NCI-H446 (cell line): ENCODE measurements at regions not wholly inside any gene's neighbourhood (a gene's known extent, or its start where the extent isn't known, plus 50 kb on each side); places are given as distances from the start of the nearest gene placed in this dataset.

Experiments used
- DNase-seq, 2 experiments: peaks; one replicate each; lab custom pipeline; 2025; lab: John Stamatoyannopoulos, UW

DNA sequence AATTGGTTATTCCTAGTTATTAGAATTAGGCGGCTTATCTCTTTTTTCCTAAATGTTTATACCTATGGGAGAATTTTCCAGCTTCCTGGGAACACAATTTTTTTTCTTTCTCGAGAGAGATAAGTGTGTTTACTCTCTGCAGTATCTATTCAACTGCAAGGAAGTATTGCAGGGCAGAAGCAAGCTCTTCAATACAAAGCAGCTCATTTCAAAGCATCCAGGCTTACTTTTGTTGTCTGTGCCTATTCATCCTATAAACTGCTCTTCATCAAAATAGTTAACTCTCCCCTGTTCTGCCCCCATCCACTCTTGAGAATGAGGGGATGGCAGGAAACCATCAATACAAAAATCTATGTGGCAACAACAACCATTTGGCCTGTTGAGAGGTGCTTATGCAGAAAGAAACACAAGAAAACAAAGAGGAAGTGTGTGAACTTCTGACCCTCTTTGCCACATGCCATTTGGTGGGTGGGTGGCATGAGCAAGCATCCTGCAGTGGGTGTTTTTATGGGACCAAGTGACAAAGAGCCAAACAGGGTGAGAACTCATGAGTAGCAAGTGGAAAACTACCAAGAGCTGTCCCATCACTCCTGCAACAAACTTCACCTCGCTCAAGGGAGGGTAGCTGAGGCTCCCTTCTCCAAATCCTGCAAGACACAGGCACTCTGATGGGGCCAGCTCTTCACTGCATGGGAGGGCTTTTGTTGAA lies 50.6 kb upstream of the MRPS6 start:
- no peak for DNase-seq

DNA sequence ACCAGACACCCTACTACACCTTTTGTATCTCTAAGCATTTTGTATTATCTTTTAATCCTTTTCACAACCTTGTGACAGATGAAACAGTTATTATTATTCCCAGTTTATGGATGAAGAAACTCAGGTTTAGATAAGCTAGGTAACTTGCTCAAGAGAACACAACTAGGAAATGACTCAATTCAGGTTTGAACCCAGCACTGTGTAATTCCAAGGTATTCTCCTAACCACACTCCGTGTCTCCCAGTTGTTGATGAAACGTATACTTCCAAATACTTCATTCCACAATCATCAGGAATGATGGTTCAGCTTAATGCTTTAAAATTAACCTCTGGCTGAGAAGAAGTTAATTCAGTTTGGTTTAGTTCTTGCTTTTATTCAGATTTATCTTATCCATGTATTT lies 51.7 kb upstream of the MRPS6 start:
- DNase-seq, result no peak

DNA sequence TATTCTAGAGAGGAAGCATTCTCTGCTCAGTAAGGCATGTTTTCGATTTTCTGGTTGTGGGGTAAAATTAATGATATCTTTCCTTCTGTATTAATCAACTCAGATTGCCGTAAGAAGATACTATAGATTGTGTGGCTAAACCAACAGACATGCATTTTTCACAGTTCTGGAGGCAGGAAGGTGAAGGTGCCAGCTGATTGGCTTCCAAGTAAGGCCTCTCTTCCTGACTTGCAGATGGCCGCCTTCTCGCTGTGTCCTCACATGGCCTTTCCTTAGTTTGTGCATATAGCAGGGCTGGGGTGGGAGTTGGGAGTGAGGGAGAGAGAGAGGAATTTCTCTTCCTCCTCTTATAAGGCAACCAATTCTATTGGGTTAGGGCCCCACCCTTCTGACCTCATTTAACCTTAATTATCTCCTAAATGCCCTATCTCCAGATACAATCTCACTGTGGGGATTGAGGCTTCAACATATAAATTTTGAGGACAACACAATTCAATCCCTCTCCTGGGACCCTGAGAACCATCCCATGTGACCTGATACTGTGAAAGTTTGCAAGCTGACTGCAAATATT lies 52.3 kb upstream of the MRPS6 start:
- peak; percentile 43 to 84 for DNase-seq

DNA sequence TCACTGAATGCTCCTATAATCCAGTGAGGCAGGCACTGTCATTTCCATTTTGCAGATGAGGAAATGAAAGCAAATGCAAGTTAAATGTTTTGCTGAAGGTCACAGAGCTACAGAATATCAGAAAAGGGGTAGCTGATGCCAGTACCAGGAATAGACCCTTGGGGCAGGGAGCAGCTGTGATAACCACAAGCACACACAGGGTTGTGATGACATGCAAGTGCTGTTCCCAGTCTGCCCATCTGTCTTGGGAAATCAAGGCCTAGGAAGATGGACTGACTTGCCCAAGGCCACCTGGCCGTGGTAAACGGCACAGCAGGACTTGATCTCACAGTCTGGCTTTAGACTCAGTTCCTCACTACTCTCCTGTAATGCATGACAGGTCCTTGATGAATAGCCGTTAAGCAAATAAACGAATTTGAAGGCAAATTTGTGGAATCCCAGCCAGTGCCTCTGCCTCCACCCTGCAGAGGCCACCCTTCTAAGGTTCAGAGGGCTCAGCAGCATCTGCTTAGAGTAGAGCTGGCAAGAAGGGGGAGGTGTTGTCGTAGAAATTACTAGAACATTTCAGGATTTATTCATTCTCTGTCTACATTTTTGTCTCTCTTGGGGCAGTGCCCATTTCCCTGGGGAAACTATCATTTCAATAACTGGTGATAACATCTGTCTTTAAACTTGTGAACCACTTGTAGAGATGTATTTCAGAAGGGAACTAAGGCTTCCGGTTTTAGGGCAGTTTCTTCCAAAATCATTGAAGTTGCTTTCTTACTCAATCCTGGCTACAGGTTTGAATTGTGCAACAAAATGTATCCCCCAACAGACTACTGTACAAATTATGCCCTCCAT lies 53.2 kb upstream of the MRPS6 start:
- DNase-seq, result peak; percentile 82 to 98

DNA sequence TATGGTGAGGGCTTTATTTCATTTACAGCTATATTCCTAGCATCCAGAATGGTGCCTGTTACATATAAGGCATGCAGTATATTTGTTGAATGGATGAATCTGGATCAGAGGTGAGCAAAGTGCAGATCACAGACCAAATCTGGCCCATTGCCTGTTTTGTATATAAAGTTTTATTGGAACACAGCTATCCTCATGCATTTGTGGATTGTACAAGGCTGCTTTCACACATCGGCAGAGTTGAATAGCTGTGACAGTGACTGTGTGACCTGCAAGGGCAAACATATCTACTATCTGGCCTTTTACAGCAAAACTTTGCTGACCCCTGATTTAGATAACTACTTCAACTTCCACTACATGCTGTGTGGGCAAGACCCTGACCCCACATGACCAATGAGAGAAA lies 54.0 kb upstream of the MRPS6 start:
- no peak for DNase-seq

DNA sequence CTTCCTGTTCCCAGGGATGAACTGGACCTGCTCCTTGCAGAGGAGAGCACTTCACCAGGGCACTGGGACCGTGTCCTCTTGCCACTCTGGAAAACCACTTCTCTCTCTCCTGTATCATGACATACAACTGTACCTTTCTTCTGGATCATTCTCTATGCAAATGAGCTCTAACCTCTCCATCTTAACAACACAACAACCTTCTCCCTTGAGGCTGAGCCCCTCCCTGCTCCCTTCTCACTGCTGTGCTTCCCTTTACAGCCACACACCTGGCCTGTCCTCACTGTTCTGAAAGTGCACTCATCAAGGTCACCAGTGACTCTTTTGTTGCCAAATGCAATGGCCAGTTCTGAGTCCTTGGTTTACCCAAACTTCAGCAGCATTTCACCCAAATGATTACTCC lies 54.5 kb upstream of the MRPS6 start:
- no peak for DNase-seq

DNA sequence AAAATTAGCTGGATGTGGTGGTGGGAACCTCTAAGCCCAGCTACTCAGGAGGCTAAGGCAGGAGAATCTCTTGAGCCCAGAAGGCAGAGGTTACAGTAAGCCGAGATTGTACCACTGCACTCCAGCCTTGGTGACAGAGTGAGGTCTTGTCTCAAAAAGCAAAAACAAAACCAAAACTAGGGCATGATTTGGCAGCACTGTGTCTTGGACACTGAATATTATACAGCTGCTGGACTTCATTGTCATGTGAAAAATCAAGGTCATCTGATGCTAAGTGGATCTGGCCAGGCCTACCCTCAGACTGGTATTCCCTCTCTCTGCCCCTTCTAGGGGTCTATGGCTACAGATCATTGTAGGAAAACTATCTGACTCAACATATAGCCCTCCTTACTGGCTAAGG lies 55.2 kb upstream of the MRPS6 start:
- DNase-seq, result no peak

DNA sequence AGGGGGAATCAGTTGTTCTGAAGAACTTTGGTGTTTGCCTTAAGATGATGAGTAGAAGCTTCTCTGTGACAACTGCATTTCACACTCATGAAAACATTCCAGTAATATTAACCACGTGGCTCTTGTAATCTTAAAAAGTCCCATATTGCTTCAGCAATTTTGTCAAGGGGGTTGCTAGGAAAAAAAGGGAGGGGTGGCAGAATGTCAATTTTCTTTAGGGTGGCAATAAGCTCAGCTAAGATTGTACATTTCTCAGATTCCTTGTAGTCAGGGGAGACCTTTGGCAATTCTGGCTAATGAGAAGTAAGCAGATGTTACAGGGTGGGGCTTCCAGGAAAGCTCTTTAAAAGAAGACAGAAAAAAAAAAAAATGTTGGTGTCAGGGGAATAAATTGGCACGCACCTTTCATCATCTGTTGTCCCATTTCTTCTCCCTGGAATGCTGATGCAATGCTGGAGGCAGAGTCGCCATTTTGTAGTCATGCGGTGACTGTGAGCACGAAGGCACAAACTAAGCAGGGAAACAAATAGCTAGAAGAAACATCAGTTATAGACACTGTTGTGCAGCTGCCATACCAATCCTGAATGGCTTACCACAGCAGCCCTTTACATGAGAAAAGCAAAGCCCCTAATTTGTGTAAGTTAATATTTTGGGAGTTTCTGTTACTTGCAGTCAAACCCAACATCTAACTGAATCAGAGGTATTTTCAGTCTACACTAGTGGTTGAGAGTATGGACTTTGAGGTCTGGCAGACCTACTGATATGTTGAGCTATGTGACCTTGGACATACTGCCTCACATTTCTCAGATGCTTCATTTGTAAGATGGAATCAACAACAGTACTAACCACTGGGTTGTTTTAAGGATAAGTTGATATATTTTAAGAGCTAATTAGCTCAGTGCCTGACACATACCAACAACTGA lies 56.1 kb upstream of the MRPS6 start:
- DNase-seq, result peak; percentile 30 to 75

DNA sequence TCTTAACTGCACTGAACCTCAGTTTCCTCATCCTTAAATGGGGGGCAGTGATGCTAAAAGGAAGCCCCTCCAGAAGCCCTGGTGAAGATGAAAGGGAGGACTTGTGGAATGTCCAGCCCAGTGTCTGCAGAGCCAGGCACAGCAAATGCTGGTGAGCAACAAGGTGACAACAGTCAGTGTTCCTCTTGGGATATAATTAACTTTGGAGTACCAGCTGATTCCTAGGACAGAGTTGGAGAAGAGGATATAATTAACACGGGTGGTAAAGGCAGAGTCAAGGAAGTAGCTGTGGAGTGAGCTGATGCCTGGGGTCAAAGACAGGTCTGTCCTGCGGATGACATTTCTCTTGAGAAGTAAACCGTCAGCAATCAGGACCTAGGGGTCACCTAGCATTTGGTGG lies 60.7 kb upstream of the MRPS6 start:
- no peak for DNase-seq

DNA sequence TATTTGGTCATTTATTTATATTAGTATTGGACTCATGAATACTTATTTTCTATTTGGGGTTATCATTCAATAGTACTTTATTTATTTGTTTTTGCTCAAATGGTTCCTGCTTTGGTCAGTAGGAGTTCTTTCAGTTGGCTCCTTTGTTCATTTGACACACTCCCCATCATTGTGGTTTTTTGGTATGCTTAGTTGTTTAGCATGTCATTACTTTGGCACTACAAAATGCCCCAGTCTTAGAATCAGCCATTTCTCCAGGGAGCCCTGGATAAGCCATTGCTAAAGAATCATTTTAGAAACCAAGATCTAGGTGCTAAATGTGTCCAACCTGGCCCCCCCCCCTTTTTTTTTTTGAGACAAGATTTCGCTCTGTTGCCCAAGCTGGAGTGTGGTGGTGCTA lies 61.7 kb upstream of the MRPS6 start:
- DNase-seq, result no peak

DNA sequence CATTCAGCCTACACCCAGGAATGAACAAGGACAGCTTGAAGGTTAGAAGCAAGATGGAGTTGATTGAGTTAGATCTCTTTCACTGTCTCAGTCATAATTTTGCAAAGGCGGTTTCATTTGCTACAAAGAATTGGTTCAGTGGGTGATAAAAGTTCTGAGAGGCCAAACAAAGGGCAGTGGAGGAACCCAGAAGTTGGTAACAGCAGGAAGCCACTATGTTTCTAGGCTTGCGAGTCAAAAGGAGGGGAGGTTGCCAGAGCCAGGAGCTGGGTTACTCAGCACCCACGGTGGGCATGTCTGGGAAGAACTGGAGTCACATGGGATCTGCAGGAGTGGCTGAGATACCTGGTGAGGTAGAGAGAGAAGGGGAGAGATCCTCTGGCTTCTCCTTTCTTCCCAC lies 64.2 kb upstream of the MRPS6 start:
- DNase-seq, result no peak

DNA sequence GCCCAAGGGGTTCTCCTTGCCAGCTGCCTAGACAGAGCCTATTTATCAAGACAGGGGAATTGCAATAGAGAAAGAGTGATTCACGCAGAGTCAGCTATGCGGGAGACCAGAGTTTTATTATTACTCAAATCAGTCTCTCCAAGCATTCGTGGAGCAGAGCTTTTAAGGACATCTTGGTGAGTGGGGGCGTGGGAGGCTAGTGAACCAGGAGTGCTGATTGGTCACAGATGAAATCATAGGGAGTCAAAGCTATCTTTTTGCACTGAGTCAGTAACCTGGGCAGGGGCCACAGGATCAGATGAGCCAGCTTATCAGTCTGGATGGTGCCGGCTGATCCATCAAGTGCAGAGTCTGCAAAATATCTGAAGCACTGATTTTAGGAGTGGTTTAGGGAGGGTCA lies 64.8 kb upstream of the MRPS6 start:
- DNase-seq, result no peak

DNA sequence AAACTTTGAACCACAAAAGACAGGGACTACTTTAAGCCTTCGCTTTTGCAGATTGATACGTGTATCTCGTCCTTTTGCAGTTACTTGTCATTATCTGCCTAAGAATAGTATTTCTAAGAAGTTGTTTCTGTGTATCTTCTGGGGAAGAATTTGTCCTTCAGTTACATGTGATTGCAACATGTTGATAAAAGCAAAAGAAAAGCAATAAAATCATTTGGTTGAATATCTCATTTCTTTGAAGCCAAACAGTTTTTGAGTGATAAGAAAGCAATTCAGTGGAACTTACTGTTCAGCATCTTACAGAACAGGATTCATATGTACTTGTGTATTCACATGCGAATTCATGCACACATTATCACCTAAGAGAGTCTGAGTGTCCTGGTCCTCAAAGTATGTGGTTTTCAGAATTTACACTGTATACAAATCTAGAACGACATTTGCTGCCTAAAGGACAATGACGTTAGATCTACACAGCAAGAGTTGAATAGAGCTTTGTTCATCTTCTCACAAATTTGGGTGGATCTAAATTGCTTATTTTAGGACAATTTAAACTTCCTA lies 66.7 kb upstream of the MRPS6 start:
- no peak for DNase-seq

DNA sequence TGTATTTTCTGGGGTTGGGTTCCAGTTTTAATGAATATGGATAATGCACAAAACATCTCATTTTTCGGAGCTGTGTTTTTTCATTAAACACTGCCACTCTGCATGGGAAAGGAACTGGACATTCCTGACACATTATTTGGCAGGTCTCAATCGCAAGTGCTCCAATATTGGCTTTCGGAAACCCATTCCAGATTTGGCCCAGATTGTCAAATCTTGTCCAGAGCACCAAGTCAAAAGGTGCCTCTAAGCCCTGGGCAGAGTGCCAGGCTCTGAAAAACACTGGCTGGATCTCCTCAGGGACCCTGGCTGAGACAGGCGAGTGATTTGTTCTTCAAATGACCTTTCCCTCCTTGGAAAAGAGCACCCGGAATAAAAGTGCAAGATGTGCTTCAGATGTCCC lies 68.4 kb upstream of the MRPS6 start:
- peak in 1 of 2 experiments; percentile 77 for DNase-seq

DNA sequence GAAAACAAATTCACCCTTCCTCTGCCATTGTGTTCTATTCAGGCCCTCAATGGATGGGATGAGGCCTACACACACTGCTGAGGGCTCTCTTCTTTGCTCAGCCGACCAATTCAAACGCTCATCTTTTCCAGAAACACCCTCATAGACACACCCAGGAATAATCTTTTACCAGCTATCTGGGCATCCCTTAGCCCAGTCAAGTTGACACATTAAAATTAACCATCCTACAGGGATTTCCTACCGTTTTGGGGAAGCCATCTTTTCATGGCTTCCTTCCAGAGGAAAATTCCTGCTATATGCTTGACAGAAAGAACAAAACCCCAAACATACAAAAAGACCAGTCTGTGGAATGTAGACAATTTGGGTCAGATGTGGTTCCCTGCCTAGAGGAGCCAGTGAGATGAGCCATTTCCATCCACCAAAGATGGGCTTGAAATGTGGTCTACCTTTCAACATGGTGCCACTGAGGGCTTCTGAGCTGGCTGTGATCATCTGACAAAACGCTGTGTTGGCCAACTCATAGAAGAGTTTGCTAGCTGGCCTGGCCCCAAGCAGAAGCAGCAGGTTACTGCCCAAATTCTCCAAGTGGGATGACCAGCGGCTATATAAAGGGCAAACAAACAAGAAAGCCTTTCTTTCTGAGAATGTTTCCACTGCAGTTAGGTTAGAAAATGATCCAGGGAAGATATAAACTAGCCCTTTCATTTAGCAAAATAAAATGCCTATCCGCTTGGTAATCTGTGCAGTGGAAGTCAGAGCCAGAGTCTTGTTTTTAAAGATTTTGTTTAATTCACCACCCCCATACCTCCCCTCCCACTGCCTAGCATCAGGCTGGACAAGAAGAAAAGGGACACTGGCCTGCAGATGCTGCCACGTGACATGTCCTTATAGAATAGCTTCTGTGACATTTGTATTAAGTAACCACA lies 69.1 kb upstream of the MRPS6 start:
- DNase-seq, result no peak

DNA sequence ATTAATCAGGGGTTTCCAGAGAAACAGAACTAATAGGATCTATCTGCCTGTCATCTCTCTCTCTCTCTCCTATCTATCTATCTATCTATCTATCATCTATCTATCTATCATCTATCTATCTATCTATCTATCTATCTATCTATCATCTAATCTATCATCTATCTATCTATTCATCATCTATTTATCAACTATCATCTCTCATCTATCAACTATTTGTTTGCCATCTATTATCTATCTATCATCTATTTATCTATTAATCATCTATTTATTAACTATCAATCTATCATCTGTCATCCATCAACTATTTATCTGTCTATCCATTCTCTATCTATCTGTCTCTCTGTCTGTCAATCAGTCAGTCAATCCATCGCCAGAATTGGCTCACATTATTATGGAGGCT lies 70.0 kb upstream of the MRPS6 start:
- no peak for DNase-seq

DNA sequence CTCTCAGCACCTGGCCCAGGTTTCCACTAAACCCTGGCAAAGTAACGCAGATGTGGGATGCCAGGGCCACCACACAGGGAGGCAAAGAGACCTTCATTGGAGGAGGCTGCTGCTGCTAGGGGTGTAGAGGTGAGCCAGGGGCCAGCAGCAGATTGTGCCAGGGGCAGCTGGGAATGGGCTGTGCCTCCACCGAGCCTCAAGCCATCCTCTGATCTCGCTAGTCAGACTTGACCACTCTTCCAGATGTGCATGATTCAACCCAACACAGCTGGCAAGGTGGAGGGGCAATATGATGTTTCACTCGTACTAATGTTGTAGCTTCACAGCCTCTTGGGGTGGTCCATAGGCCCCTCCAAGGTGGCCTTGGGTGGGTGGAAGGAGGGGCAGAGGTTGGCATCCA lies 73.0 kb upstream of the MRPS6 start:
- DNase-seq, result no peak

DNA sequence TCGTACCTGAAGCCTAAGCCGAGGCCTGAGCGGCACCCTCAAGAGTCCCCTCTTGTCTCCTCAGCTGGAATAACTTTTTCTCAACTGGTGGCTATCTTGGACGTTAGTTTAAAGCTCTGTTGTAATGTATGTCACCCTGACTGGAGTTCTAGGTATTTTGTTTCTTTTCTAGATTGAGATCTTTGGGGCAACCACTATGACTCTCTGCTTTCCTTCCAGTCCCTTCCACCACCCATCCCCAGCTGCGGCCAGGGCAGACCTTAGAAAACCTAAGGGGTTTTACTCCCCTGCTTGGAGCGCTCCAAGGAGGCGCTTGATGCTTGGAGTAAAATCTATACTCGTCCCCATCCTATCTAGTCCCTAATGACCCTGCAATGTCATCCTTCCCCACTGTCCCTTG lies 74.6 kb upstream of the MRPS6 start:
- no peak for DNase-seq

DNA sequence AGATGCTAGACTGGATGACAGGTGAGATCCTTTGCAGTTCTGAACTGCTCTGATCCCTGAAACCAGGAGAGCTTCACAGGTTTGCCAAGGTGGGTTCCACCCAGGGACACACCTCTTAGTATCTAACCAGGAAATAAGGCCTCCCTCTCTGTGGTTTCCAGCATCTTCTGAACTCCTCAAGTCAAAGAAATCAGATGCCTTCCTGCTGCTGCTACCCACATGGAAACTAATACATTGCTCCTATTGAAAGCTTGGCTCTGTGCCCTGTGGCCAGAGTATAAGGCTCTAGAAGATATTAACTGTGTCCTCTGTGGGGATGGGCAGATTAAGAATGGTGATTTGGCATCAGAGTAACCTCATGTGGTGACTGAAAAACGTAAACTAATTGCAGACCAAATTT lies 75.0 kb upstream of the MRPS6 start:
- no peak for DNase-seq

DNA sequence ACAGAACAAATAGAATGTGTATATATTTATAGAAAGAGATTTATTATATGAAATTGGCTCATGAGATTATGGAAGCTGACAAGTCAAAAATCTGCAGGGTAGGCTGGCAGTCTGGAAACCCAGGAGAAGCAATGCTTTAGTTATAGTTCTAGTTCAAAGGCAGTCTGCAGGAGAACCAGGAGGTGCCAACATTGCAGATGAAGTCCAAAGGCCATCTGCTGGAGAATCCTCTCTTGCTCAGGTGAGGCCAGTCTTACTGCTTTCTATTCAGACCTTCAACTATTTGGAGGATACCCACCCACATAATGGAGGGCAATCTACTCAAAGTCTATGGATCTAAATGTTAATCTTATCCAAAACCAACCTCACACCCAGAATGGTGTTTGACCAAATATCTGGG lies 75.9 kb upstream of the MRPS6 start:
- no peak for DNase-seq

DNA sequence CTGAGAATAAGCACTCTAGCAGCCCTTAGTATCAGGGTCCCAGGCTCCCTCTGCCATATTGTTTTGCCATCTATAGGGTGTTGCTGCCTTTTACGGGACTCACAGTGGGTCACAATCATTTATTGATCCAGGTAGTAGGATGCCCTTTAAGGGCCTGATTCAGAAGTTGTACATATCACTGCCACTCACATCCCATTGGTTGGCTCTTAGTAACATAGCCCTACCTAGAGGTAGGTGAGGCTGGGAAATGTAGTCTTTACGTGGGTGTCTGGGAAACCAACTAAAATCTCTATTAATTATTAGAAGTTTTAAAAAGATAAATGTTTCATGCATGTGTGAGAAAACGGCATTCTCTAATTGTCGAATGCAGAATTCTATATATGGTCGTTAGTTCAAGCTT lies 78.8 kb upstream of the ATP5PO start:
- no peak for DNase-seq
